Transverse colon (tissue), 4 donors: ENCODE measurements at regions not wholly inside any gene's neighbourhood (a gene's known extent, or its start where the extent isn't known, plus 50 kb on each side); places are given as distances from the start of the nearest gene placed in this dataset.

Source experiments
- CTCF ChIP-seq, 5 experiments: fragments of 200-600 bp in 3 of 5; fragments of 450-650 bp in 2 of 5; sonication (generic) in 3 of 5; IDR thresholded peaks; 1 replicate in 2 of 5; 2 replicates in 3 of 5; pipeline ENCODE4 v1.5.1; 2016 to 2017; ENCODE audit warnings: antibody characterized with exemption in 5 of 5, inconsistent platforms in 3 of 5, mild to moderate bottlenecking in 2 of 5, moderate library complexity in 1 of 5
- EP300 ChIP-seq: sonication (generic); formaldehyde crosslinking; IDR thresholded peaks from one replicate; pipeline ENCODE4 v1.6.1; 2017; ENCODE audit warnings: antibody characterized with exemption, low read depth
- POLR2A ChIP-seq: fragments of 450-650 bp; IDR thresholded peaks from one replicate; pipeline ENCODE4 v1.6.1; 2016; ENCODE audit warnings: antibody characterized with exemption, mild to moderate bottlenecking, moderate library complexity
- POLR2AphosphoS5 ChIP-seq, 3 donors: sonication (generic); formaldehyde crosslinking; IDR thresholded peaks; one replicate each; pipeline ENCODE4 v1.6.1; 2016; ENCODE audit warnings: antibody characterized with exemption in 3 of 3

GRCh38 chr1:192892934-192893333, 84.1 kb downstream of the RGS2 start:
- TF ChIP-seq POLR2A (no peak), CTCF (IDR thresholded peaks at IDR 0.05) (no peak), POLR2AphosphoS5 (IDR thresholded peaks at IDR 0.05) (no peak), EP300 (no peak)
